ENCODE measurements at regions not wholly inside any gene's neighbourhood (a gene's known extent, or its start where the extent isn't known, plus 50 kb on each side); places are given as distances from the start of the nearest gene placed in this dataset.
"Not testable (repeated sequence)": the region's sequence is repeated elsewhere in the genome, so short reads cannot be mapped to it uniquely, and the experiment has no call there.

GRCh38 chr22:44650806-44651205, 51.2 kb upstream of the PRR5 start:
- DNase-seq (ENCODE audit: low spot score) = no peak

- DNase-seq (ENCODE audit: low spot score) = no peak
These were observed 53.0 kb upstream of the PRR5 start for GRCh38 chr22:44648821-44649565.

GRCh38 chr22:44648085-44648820, 53.8 kb upstream of the PRR5 start:
- no peak for DNase-seq (ENCODE audit: low spot score)

GRCh38 chr22:44647141-44647540, 54.9 kb upstream of the PRR5 start:
- no peak for DNase-seq (ENCODE audit: low spot score)

- no peak for DNase-seq (ENCODE audit: low spot score)
These were observed 55.3 kb upstream of the PRR5 start for GRCh38 chr22:44646668-44647067.

- DNase-seq (ENCODE audit: low spot score) = no peak
These were observed 55.9 kb upstream of the PRR5 start for GRCh38 chr22:44646141-44646540.

GRCh38 chr22:44645531-44645930, 56.5 kb upstream of the PRR5 start:
- no peak for DNase-seq (ENCODE audit: low spot score)

GRCh38 chr22:44645083-44645482, 56.9 kb upstream of the PRR5 start:
- DNase-seq (ENCODE audit: low spot score) = no peak

- not testable (repeated sequence) for DNase-seq (ENCODE audit: low spot score)
These were observed 58.4 kb upstream of the PRR5 start for GRCh38 chr22:44643526-44644101.

GRCh38 chr22:44642096-44642644, 59.8 kb upstream of the PRR5 start:
- DNase-seq (ENCODE audit: low spot score) = no peak

- DNase-seq (ENCODE audit: low spot score) = no peak
These were observed 61.3 kb upstream of the PRR5 start for GRCh38 chr22:44640618-44641155.

- no peak for DNase-seq (ENCODE audit: low spot score)
These were observed 62.0 kb upstream of the PRR5 start for GRCh38 chr22:44639891-44640617.

GRCh38 chr22:44638971-44639760, 62.8 kb upstream of the PRR5 start:
- DNase-seq (ENCODE audit: low spot score) = peak; percentile 69

GRCh38 chr22:44636502-44637206, 65.3 kb upstream of the PRR5 start:
- DNase-seq (ENCODE audit: low spot score) = not testable (repeated sequence)

GRCh38 chr22:44635567-44635966, 66.4 kb upstream of the PRR5 start:
- not testable (repeated sequence) for DNase-seq (ENCODE audit: low spot score)

GRCh38 chr22:44634426-44635321, 67.3 kb upstream of the PRR5 start:
- DNase-seq (ENCODE audit: low spot score) = no peak

- DNase-seq (ENCODE audit: low spot score) = no peak
These were observed 68.4 kb upstream of the PRR5 start for GRCh38 chr22:44633647-44634046.

GRCh38 chr22:44632541-44633396, 69.2 kb upstream of the PRR5 start:
- no peak for DNase-seq (ENCODE audit: low spot score)
